Right lobe of liver (tissue), 6 donors: ENCODE measurements at regions not wholly inside any gene's neighbourhood (a gene's known extent, or its start where the extent isn't known, plus 50 kb on each side); places are given as distances from the start of the nearest gene placed in this dataset.

Source experiments
- ATAC-seq, 4 donors: fragments of 200-7000 bp; cut with Tn5 transposase; one replicate each; pipeline ENCODE4 v1.9.1; 2020; ENCODE audit warnings: mild to moderate bottlenecking in 4 of 4, moderate library complexity in 4 of 4
- DNase-seq, 3 donors: peaks; one replicate each; pipeline ENCODE4 v3.0.0-alpha.2; 2020
- H3K27ac ChIP-seq, 3 donors: fragments of 200-600 bp; one replicate each; pipeline ENCODE4 v1.8.0; 2022
- H3K27me3 ChIP-seq, 2 donors: fragments of 200-600 bp; one replicate each; pipeline ENCODE4 v1.8.0; 2022
- H3K36me3 ChIP-seq, 4 donors: fragments of 200-600 bp; sonication (generic) in 1 of 4; one replicate each; pipeline versions ENCODE4 v1.5.1 to v1.8.0; 2017 to 2022; ENCODE audit warnings: control low read depth in 1 of 4
- H3K4me1 ChIP-seq, 4 donors: fragments of 200-600 bp; sonication (generic) in 1 of 4; one replicate each; pipeline versions ENCODE4 v1.5.1 to v1.8.0; 2017 to 2022; ENCODE audit warnings: control low read depth in 1 of 4
- H3K4me3 ChIP-seq, 3 donors: fragments of 200-600 bp; one replicate each; pipeline ENCODE4 v1.8.0; 2022
- H3K9me3 ChIP-seq, 4 donors: fragments of 200-600 bp; sonication (generic) in 1 of 4; one replicate each; pipeline versions ENCODE4 v1.5.1 to v1.8.0; 2017 to 2022; ENCODE audit warnings: control low read depth in 1 of 4
- CTCF ChIP-seq, 4 donors: fragments of 200-600 bp in 3 of 4; fragments of 450-650 bp in 1 of 4; IDR thresholded peaks; one replicate each; pipeline versions ENCODE4 v1.5.1 to v1.8.0; 2016 to 2022; ENCODE audit warnings: antibody characterized with exemption in 4 of 4, mild to moderate bottlenecking in 2 of 4
- POLR2A ChIP-seq: fragments of 450-650 bp; IDR thresholded peaks from one replicate; pipeline ENCODE4 v1.6.1; 2017; ENCODE audit warnings: antibody characterized with exemption, mild to moderate bottlenecking
- WGBS: methylation state at CpG from one replicate; pipeline ENCODE4 v1.1.6; 2018; ENCODE audit warnings: low coverage, low lambda C conversion rate; ENCODE audit not compliant: insufficient coverage; ENCODE audit errors: missing lambda C conversion rate; 5-methylcytosine and 5-hydroxymethylcytosine counted together
- intact Hi-C, 2 donors: fragments of 100-400 bp; cut with DNase I; formaldehyde crosslinking; loops; one replicate each; pipeline versions ENCODE4 v1.11.2 to v1.14.1; 2022
- donor health status: DM: no; HTN: yes; CAD: no.
- donor health status: DM: no; HTN: no; CAD: no.
- donor health status: DM: no; HTN: no; CAD: no.
- donor health status: DM: no; HTN: yes; CAD: no.
- donor health status: DM: no; HTN: yes; CAD: no.

GRCh38 chr16:82236875-82237274, 66.9 kb upstream of the MPHOSPH6 start:
- intact Hi-C loops = no loop called here
- Histone ChIP-seq H3K36me3 (no peaks in the 10 kb centered on the region), H3K9me3 (no peaks in the 10 kb centered on the region), H3K27me3 (no peaks in the 10 kb centered on the region), H3K4me3 (no peak overlapping the region), H3K27ac (no peak overlapping the region), H3K4me1 (no peaks in the 10 kb centered on the region)
- TF ChIP-seq CTCF (IDR thresholded peaks at IDR 0.05) (no peak), POLR2A (no peak)
- DNase-seq (no peak), ATAC-seq (no peak)
- WGBS = 72% methylated on average over 5 of the region's 5 CpGs

- Histone ChIP-seq H3K27ac (no peak overlapping the region), H3K4me3 (no peak overlapping the region), H3K9me3 (no peaks in the 10 kb centered on the region), H3K36me3 (no peaks in the 10 kb centered on the region), H3K27me3 (no peaks in the 10 kb centered on the region), H3K4me1 (no peaks in the 10 kb centered on the region)
- intact Hi-C loops = no loop called here
- WGBS = 69% methylated on average over 1 of the region's 1 CpG
- ATAC-seq = no peak
- TF ChIP-seq CTCF (IDR thresholded peaks at IDR 0.05) (no peak), POLR2A (no peak)
- no peak for DNase-seq
Measured at GRCh38 chr16:82236415-82236814, 66.4 kb upstream of the MPHOSPH6 start.

- H3K36me3 ChIP-seq = no peaks in the 10 kb centered on the region
- ATAC-seq (no peak), DNase-seq (no peak)
- WGBS = 75% methylated on average over 2 of the region's 2 CpGs
- H3K27ac ChIP-seq = no peak overlapping the region
- intact Hi-C loops = loop anchor here in 1 of 2 donors (5.0 kb wide), 1 partner anchor 206 kb away; no protein-coding TSS in a partner anchor
- no peak overlapping the region for H3K4me3 ChIP-seq
- H3K27me3 ChIP-seq = no peaks in the 10 kb centered on the region
- TF ChIP-seq CTCF (IDR thresholded peaks at IDR 0.05) = no peak
- TF ChIP-seq POLR2A = no peak
- H3K4me1 ChIP-seq = no peaks in the 10 kb centered on the region
- no peaks in the 10 kb centered on the region for H3K9me3 ChIP-seq
Measured at GRCh38 chr16:82232806-82233205, 62.8 kb upstream of the MPHOSPH6 start.

GRCh38 chr16:82231008-82231787, 61.2 kb upstream of the MPHOSPH6 start:
- Histone ChIP-seq H3K27ac (no peak overlapping the region), H3K4me3 (no peak overlapping the region), H3K4me1 (no peaks in the 10 kb centered on the region), H3K9me3 (no peaks in the 10 kb centered on the region), H3K36me3 (no peaks in the 10 kb centered on the region), H3K27me3 (no peaks in the 10 kb centered on the region)
- ATAC-seq (no peak), DNase-seq (no peak)
- intact Hi-C loops = loop anchor here in 1 of 2 donors (5.0 kb wide), 1 partner anchor 204 kb away; no protein-coding TSS in a partner anchor
- TF ChIP-seq POLR2A (no peak), CTCF (IDR thresholded peaks at IDR 0.05) (no peak)
- WGBS = 67% methylated on average over 6 of the region's 6 CpGs
